ENCODE measurements at regions not wholly inside any gene's neighbourhood (a gene's known extent, or its start where the extent isn't known, plus 50 kb on each side); places are given as distances from the start of the nearest gene placed in this dataset.

DNA sequence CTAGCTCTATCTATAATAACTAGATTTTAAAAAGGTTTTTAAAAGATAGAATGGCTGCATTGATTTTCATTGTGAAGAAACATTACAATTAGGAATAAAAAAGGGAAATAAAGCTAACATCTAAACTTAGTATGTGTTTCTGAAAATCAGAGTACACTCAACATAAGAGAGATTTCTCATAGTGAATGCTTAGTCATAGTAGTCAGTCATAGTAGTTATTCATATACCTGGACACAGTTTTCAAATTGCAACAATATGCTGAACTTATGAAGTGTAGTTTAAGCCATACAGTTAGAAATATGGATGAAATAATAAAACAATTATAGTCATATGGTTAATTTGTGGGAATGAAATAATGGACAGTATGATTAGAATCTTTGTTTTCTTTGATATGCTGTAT, 273.0 kb upstream of the CTNND2 start:
- TF ChIP-seq, protein P1, sequence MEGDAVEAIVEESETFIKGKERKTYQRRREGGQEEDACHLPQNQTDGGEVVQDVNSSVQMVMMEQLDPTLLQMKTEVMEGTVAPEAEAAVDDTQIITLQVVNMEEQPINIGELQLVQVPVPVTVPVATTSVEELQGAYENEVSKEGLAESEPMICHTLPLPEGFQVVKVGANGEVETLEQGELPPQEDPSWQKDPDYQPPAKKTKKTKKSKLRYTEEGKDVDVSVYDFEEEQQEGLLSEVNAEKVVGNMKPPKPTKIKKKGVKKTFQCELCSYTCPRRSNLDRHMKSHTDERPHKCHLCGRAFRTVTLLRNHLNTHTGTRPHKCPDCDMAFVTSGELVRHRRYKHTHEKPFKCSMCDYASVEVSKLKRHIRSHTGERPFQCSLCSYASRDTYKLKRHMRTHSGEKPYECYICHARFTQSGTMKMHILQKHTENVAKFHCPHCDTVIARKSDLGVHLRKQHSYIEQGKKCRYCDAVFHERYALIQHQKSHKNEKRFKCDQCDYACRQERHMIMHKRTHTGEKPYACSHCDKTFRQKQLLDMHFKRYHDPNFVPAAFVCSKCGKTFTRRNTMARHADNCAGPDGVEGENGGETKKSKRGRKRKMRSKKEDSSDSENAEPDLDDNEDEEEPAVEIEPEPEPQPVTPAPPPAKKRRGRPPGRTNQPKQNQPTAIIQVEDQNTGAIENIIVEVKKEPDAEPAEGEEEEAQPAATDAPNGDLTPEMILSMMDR (IDR thresholded peaks at IDR 0.05; ENCODE audit: low read depth, low read length, poor library complexity, severe bottlenecking) = no peak
- no peak for TF ChIP-seq EZH2phosphoT487 (IDR thresholded peaks at IDR 0.05; ENCODE audit: borderline replicate concordance, low read length)

Measured in DOHH2 (cell line).